OCI-M2 (cell line): ENCODE measurements at regions not wholly inside any gene's neighbourhood (a gene's known extent, or its start where the extent isn't known, plus 50 kb on each side); places are given as distances from the start of the nearest gene placed in this dataset.
"Not testable (repeated sequence)": the region's sequence is repeated elsewhere in the genome, so short reads cannot be mapped to it uniquely, and the experiment has no call there.

Source experiments
- DNase-seq: peaks from one replicate; lab custom pipeline; 2025; ENCODE audit not compliant: unreplicated experiment; lab: John Stamatoyannopoulos, UW

GRCh38 chr2:48043131-48043700 lies 136.9 kb upstream of the FBXO11 start:
- DNase-seq = no peak

DNA sequence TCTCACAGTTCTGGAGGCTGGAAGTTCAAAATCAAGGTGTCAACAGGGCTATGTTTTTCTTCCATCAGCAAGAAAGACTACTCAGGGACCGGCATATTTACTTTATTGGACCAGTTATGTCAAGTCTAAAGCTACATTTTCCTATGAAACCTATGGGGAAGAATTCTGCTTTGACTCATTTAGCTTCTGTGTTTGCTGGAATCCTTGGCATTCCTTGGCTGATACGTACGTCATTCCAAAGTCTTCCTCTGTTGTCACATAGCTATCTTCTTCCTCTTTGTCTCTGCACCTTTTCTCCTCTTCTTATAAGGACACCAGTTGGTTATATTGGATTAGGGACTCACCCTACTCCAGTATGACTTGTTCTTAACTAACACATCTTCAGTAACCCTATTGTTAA lies 137.4 kb upstream of the FBXO11 start:
- no peak for DNase-seq

GRCh38 chr2:48045613-48046012 lies 139.3 kb upstream of the FBXO11 start:
- DNase-seq = no peak

DNA sequence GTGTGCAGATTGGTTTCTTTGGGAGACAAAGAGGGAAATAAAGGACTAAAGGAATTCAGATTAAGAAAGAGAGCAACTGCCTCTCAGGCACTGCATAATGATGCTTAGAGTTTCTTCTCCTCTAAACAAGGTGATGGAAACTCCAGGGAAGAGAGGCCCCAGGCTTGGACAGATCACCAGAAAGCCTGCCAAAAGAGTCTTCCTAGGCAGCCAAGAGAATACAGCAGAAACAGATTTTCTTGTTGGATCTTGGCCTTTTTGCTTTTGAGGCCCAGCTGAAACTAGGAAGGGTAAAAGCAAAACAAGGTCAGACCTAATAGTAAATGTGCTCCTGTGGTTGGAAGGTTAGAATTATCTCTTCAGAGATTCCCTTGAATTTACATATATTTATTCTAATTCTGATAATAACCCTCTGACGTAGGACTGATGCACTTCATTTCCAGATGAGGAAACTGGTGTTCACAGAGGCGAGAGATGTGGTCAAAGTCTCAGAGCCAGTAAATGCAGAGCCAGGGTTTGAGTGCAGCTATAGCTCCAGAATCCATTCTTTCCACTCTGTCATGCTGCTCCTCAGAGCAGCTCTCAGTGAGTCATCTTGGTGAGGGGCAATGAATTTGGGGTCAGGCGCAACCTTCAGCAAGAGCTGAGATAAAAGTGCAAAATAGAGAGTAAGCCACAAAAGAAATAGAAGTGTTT lies 142.3 kb upstream of the FBXO11 start:
- no peak for DNase-seq

- no peak for DNase-seq
These were observed 143.1 kb upstream of the FBXO11 start for GRCh38 chr2:48049371-48049770.

DNA sequence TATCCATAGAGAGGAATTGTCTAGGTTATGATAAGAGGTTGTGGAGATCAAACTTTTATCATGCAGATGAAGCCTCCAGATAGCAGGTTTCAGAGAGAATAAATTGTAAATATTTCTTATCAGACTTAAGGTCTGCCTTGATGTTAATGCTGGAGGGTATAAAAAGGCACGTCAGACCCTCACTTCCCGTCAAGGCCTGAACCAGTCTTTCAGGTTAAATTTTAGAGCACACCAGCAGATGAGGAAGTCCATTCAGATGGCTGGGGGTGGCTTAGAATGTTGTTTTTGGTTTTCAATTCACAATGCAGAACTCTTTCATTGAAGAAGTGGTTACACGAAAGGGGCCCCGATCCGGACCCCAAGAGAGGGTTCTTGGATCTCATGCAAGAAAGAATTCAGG lies 144.4 kb upstream of the FBXO11 start:
- no peak for DNase-seq

DNA sequence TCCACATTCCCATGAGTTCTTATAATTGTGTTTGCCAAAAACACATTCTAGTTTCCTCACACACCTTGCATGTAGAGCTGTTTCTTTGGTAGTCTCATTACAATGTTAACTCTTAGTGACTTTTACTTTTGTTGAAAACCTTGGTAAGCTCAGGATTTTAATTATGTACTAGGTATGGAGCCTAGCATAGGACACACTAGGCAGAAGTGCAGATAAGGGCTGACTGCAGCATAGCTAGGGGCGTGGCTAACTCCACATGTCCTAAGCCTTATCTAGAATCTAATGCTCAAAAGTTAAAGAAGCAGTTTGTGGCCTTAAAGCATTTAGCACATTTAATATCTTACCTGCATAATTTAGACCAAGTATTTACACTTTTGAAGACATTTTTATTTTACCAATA lies 153.7 kb upstream of the FBXO11 start:
- no peak for DNase-seq

DNA sequence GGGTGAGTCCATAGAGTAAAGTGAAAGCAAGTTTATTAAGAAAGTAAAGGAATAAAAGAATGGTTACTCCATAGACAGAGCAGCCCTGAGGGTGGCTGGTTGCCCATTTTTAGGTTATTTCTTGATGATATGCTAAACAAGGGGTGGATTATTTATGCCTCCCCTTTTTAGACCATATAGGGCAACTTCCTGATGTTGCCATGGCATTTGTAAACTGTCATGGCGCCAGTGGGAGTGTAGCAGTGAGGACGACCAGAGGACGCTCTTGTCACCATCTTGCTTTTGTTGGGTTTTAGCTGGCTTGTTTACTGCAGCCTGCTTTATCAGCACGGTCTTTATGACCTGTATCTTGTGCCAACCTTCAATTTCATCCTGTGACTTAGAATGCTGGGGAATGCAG lies 155.4 kb upstream of the FBXO11 start:
- DNase-seq = not testable (repeated sequence)

- no peak for DNase-seq
These were observed 158.8 kb upstream of the FBXO11 start for GRCh38 chr2:48065096-48065495.

DNA sequence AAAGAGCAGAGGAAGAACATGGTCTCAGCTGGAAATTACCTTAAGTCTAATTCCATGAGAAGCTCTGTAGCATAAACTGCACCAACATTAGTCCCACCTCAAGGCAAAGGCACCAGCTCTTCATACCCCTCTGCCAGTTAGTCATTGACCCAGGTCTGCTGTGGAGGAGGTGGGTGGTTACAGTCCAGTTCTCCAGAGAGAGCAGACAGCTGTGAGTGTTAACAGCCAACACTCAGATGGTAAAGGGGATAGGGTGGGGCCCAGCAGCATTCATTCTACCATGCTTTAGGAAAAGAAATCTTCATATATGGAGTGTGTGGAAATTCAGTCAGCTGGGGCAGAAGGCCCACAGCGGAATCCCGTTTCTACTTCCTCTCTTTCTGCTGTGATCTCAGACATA lies 159.7 kb upstream of the FBXO11 start:
- DNase-seq = no peak

DNA sequence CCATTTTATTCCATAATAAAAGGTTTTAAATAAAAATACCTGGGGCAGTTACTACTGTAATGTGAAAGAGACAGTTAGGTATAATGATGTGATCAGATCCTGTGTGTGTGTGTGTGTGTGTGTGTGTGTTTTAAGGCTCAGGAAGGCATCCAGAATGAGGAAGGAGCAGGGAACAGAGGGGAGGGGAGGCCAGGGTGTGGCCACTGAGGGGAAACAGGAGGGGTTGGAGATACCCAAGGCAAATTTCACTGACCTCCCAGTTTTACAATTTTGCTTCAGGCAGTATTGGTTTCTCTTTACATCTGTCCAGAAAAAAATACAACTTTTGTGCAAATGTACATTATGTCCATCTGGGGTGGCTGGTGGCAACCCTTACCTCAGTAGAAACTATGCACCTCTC lies 163.5 kb upstream of the FBXO11 start:
- DNase-seq = no peak

GRCh38 chr2:48070415-48070814 lies 164.1 kb upstream of the FBXO11 start:
- DNase-seq = no peak

GRCh38 chr2:48072583-48072982 lies 166.3 kb upstream of the FBXO11 start:
- DNase-seq = no peak

- DNase-seq = no peak
These were observed 169.3 kb upstream of the FBXO11 start for GRCh38 chr2:48075631-48076030.

GRCh38 chr2:48080534-48081316 lies 174.4 kb upstream of the FBXO11 start:
- no peak for DNase-seq

GRCh38 chr2:48081317-48081628 lies 175.0 kb upstream of the FBXO11 start:
- no peak for DNase-seq

DNA sequence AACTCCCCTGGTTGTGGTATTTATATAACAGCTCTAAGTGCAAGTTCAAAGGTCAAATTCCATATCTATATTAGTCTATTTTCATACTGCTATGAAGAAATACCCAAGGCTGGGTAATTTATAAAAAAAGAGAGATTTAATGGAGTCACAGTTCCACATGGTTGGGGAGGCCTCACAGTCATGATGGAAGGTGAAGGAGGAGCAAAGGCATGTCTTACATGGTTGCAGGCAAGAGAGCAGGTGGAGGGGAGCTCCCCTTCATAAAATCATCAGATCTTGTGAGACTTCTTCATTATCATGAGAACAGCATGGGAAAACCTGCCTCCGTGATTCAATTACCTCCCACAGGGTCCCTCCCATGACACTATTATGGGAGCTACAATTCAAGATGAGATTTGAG lies 179.6 kb upstream of the FBXO11 start:
- DNase-seq = no peak

- DNase-seq = no peak
These were observed 182.7 kb upstream of the FBXO11 start for GRCh38 chr2:48088994-48089393.

GRCh38 chr2:48089644-48090043 lies 183.3 kb upstream of the FBXO11 start:
- no peak for DNase-seq

GRCh38 chr2:48092846-48093803 lies 186.8 kb upstream of the FBXO11 start:
- DNase-seq = no peak

GRCh38 chr2:48096765-48097164 lies 190.5 kb upstream of the FBXO11 start:
- DNase-seq = not testable (repeated sequence)
